NCI-H2227 (cell line): ENCODE measurements at regions not wholly inside any gene's neighbourhood (a gene's known extent, or its start where the extent isn't known, plus 50 kb on each side); places are given as distances from the start of the nearest gene placed in this dataset.

ENCODE experiments used
- DNase-seq: peaks from one replicate; lab custom pipeline; 2025; ENCODE audit not compliant: unreplicated experiment; lab: John Stamatoyannopoulos, UW

DNA sequence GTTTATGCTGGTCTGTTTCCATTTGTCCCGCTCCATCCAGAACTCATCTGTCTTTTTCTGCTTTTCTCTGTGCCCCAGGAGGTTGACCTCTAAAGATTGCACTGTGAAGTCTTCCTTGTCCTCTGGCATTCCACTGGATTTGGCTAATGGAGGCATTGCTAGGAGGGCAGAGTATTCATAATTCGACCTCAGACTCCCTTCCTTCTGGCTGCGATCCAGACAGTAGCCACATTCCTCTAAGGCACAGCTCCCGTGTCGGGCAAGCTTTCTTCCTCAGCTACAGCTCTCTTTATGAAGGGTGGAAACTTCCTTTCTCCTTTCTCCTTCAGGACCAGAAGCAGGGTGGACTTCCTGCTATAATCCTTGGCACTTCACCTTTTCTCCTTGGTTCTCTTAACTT, 175.9 kb downstream of the BAMBI start:
- DNase-seq: no peak

- no peak for DNase-seq
Observed at GRCh38 chr10:28857164-28857563, 179.8 kb downstream of the BAMBI start.

DNA sequence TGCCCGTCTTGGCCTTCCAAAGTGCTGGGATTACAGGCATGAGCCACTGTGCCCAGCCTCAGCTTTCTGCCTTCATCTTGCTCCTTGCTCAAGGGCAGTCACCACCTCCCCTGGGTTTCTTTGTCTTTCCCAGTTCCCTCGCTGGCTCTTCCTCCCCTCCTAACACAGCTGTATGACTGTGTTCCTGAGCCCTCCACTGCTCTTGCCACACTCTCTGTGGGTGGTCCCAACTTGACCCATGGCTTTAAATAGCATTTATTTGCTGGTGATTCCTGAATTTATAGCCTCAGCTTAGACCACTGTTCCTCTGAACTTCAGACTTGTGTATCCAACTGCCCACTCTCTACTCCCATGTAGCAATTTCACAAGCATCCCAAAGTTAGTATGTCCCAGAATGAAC, 181.3 kb downstream of the BAMBI start:
- no peak for DNase-seq

DNA sequence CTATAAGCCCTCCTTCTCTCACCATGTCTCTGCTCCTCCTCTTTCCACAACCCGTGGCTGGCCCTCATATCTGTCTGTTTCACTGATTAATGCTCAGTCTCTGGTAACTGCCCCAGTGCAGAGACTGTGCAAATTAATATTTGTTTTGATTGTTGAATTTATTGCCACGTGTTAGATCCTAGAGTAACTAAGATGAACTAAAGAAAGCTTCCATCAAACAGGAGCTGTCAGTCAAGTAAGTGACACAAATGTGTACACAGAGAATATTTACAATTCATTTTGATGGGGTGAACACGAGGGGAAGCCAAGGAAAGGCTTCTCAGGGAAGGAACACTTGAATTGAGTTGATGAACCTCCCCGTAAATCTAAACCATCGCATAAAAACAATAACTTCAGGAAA, 182.5 kb downstream of the BAMBI start:
- DNase-seq: no peak

- no peak for DNase-seq
Observed at GRCh38 chr10:28862219-28862618, 184.9 kb downstream of the BAMBI start.

GRCh38 chr10:28869606-28870201, 192.4 kb downstream of the BAMBI start:
- no peak for DNase-seq

- DNase-seq: no peak
Observed at GRCh38 chr10:28871665-28872064, 194.3 kb downstream of the BAMBI start.

GRCh38 chr10:28872587-28873165, 195.4 kb downstream of the BAMBI start:
- DNase-seq: no peak

DNA sequence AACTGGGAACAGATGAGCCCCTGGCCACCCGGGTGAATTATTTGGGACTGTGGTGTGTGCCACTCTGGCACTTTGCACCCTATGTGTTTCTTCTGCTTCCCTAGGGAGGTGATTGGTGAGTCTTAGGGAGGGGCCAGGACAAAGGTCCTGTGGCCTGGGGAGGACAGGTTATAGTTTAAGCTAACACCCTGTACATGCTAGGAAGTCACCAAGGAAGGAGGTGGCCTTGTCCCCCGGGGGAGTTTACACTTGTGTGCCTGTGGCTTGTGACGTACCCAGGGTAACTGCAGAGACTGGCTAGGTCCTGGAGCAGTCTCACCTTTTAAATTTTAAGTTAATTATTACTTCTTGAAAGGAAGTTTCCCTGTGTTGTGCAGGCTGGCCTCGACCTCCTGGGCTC, 196.2 kb downstream of the BAMBI start:
- no peak for DNase-seq

GRCh38 chr10:28874210-28874609, 196.9 kb downstream of the BAMBI start:
- DNase-seq: no peak

DNA sequence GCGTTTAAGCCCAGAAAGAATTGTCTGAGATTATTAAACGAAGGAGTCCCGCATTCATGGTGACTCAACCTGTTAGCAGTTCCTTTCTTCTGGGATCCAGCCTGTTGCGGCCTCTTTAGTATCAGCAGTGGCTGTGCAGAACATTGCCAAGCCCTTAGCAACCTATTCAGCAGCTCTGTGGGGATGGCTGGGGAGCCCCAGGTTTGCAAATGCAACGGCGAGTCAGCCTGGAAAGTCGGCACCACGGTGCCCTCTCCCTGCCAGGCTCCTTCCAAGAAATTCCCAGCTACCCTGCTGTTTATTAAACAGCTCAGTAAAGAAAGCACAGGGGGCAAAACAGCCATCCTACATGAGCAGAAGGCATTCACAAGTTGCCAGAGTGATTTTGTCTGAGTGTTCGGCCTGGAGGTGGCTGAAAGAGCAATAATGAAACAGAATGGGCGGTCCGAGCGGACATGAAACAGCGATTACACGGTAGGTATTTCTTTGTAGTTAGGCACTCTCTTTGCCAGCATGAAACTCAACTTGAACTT, 198.3 kb downstream of the BAMBI start:
- DNase-seq: no peak

DNA sequence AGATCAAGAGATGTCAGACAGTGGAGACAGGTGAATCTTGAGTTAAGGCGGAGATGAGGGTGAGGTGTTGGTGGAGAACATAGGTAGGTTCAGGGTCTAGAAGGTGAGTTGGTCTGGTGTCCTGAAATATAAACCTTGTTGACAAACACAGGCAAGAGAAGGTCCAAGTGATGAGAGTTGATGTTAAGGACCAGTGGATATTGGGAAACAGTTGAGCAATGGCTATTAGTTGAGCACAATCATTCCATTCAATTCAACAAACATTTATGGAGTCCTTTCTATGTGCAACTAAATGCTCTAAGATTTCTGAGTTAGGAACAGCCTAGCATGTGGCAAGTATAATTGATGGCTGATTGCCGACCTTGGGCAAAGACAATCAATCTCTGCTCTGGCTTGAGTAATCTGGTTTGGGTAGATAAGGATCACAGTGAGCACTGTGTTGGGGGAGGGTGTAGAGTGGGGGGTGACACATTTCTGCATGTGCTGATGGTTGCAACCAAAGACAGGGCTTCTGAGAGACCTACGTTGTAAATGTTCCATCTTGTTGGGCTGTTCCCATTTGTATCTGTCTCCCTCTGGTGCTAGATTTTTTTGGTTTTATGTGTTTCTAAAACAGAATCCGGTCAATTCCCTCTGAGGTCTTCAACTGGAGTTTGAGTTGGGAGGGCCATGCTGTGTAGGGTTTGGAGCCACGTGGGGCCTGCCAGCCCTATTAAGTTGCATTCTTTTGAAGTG, 201.1 kb downstream of the BAMBI start:
- DNase-seq: no peak

GRCh38 chr10:28879246-28879645, 201.9 kb downstream of the BAMBI start:
- no peak for DNase-seq

GRCh38 chr10:28879875-28880682, 202.8 kb downstream of the BAMBI start:
- no peak for DNase-seq

DNA sequence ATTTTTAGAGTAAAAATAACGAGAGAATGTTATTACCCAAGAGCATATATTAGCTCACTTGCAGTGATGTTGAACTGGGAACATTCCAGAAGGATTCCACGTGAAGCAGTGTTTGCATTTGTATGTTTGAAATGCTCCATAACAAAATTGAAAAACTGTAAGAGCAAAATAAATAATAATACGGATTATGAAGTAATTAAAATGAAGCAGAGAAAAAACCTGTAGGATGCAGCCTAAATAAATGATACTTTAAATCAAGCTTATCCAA, 203.3 kb downstream of the BAMBI start:
- no peak for DNase-seq

- no peak for DNase-seq
Observed at GRCh38 chr10:28881171-28881882, 204.0 kb downstream of the BAMBI start.

- no peak for DNase-seq
Observed at GRCh38 chr10:28883741-28884423, 206.6 kb downstream of the BAMBI start.

GRCh38 chr10:28890121-28890950, 213.0 kb downstream of the BAMBI start:
- DNase-seq: no peak

GRCh38 chr10:28891058-28891713, 213.9 kb downstream of the BAMBI start:
- no peak for DNase-seq
